ENCODE measurements at regions not wholly inside any gene's neighbourhood (a gene's known extent, or its start where the extent isn't known, plus 50 kb on each side); places are given as distances from the start of the nearest gene placed in this dataset.

DNA sequence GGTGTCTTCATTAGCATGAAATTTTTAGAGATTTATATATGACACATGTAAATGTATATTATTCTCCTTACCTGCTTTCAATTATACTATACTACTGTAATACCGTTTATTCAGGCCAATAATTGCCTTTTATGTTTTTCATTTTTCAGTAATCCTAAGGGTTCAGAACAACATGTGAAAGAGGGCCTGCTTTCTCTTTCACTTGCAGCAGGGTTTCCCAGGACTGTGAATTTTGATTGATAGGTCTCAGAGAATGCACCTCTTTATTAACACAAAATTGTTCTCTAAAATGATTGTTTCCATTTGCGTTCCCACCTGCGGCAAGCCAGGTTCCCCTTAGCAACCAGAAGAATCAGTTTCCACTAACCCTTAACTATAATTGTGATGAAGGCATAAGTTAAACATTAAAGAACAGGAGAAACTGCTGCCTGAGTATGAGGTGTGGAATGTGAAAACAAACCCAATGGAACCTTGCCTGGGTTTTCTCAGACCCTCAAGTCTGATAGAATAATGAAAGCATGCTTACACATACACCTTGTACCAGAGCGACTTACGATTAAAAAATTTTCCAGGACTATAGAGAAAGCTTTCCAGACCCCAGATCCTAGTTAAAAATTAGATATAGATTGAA is 1591.2 kb upstream of the LRRTM1 start:
- TF ChIP-seq EP300 (IDR thresholded peaks at IDR 0.05) (no peak), POLR2A (IDR thresholded peaks at IDR 0.05) (no peak)
- TF ChIP-seq, protein P1, sequence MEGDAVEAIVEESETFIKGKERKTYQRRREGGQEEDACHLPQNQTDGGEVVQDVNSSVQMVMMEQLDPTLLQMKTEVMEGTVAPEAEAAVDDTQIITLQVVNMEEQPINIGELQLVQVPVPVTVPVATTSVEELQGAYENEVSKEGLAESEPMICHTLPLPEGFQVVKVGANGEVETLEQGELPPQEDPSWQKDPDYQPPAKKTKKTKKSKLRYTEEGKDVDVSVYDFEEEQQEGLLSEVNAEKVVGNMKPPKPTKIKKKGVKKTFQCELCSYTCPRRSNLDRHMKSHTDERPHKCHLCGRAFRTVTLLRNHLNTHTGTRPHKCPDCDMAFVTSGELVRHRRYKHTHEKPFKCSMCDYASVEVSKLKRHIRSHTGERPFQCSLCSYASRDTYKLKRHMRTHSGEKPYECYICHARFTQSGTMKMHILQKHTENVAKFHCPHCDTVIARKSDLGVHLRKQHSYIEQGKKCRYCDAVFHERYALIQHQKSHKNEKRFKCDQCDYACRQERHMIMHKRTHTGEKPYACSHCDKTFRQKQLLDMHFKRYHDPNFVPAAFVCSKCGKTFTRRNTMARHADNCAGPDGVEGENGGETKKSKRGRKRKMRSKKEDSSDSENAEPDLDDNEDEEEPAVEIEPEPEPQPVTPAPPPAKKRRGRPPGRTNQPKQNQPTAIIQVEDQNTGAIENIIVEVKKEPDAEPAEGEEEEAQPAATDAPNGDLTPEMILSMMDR (IDR thresholded peaks at IDR 0.05), result no peak
- Histone ChIP-seq H3K4me3 (no peak overlapping the region), H3K27ac (no peak overlapping the region), H3K36me3 (no peaks in the 10 kb centered on the region), H3K4me1 (ENCODE audit: insufficient read depth) (no peaks in the 10 kb centered on the region), H3K27me3 (no peaks in the 10 kb centered on the region), H3K9me3 (no peaks in the 10 kb centered on the region)
- no peak for DNase-seq
- intact Hi-C loops (cut with DNase I), result no loop called here
- WGBS, 3 donors, result 51 to 67% (median 54%) methylated on average over 5 of the region's 5 CpGs

DNA sequence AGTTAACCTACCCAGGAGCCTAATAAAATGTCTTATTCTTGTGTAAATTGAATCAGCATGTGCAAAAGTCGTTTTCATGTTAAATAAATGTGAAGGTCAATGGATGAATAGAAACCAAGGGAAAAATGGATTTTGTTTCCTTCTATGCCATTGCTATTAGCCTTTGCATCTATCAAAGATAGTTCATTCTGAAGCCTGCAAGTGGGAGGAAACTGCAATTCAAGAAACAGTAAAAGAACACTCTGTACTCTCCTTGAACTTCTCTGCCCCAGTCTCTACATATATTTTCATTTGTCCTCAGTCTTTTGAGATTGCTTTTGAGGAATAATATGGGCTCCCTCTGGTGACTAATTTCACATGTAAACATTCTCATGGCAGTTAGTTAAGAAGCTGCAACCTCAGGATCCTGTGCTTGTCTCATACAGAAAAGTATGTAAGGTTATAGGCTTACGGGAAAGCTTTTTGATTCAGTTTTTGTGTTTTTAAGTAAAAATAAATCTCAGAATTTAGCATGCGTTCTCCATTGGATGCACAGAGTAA is 1590.0 kb upstream of the LRRTM1 start:
- Histone ChIP-seq H3K4me3 (no peak overlapping the region), H3K27me3 (no peaks in the 10 kb centered on the region), H3K27ac (no peak overlapping the region), H3K36me3 (no peaks in the 10 kb centered on the region), H3K4me1 (ENCODE audit: insufficient read depth) (no peaks in the 10 kb centered on the region), H3K9me3 (no peaks in the 10 kb centered on the region)
- 15 to 25% (median 16%) methylated on average over 3 of the region's 3 CpGs for WGBS, 3 donors
- TF ChIP-seq EP300 (IDR thresholded peaks at IDR 0.05), result no peak
- TF ChIP-seq, protein P1 (IDR thresholded peaks at IDR 0.05), result no peak
- no peak for TF ChIP-seq POLR2A (IDR thresholded peaks at IDR 0.05)
- DNase-seq, result no peak
- intact Hi-C loops (cut with DNase I), result no loop called here

DNA sequence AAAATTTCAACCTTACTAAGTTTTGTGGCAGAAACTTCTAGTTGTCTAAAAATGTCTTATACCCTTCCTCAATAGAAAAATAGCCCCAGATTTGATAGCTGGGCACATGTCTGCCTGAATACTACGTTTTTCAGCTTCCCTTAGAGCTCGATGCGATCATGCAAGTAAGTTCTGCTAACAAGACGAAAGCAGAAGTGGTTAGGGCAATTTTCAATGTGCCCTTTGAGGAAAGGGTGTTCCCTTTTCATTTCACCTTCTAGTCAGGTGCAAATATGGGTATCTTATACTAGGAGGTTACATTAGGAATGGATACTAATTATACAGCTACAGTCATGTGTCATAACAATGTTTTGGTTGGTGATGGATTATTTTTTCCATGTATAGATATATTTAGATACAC is 1572.1 kb upstream of the LRRTM1 start:
- TF ChIP-seq POLR2A (IDR thresholded peaks at IDR 0.05) (no peak), EP300 (IDR thresholded peaks at IDR 0.05) (no peak)
- TF ChIP-seq, protein P1 (IDR thresholded peaks at IDR 0.05), result no peak
- DNase-seq, result no peak
- no peaks in the 10 kb centered on the region for H3K27me3 ChIP-seq
- H3K36me3 ChIP-seq, result no peaks in the 10 kb centered on the region
- no peaks in the 10 kb centered on the region for H3K4me1 ChIP-seq (ENCODE audit: insufficient read depth)
- H3K27ac ChIP-seq, result no peak overlapping the region
- H3K9me3 ChIP-seq, result no peaks in the 10 kb centered on the region
- H3K4me3 ChIP-seq, result no peak overlapping the region
- intact Hi-C loops (cut with DNase I), result no loop called here
- WGBS, 3 donors, result 72 to 80% (median 74%) methylated on average over 4 of the region's 4 CpGs

DNA sequence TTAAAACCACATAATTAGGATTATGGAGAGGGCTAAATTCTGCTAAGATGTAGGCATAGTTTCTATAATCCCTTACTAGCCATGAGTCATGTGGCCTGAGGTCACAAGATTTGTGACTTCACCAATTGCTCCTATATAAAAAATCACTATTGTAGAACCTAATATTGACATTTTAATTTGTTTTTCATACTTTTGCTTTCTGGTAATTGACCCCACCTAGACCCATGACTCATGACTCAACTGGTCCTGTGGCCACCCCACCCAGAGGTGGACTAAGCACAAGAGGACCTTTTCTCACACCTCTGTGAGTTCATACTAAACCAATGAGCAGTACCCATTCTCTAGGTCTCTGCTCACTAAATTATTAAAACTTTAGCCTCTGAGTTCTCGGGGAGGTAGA is 1567.5 kb upstream of the LRRTM1 start:
- Histone ChIP-seq H3K4me3 (no peak overlapping the region), H3K36me3 (no peaks in the 10 kb centered on the region), H3K27ac (no peak overlapping the region), H3K27me3 (no peaks in the 10 kb centered on the region), H3K9me3 (no peaks in the 10 kb centered on the region), H3K4me1 (ENCODE audit: insufficient read depth) (no peaks in the 10 kb centered on the region)
- no peak for TF ChIP-seq EP300 (IDR thresholded peaks at IDR 0.05)
- TF ChIP-seq, protein P1 (IDR thresholded peaks at IDR 0.05), result no peak
- TF ChIP-seq POLR2A (IDR thresholded peaks at IDR 0.05), result no peak
- intact Hi-C loops (cut with DNase I), result no loop called here
- 83 to 90% (median 83%) methylated on average over 1 of the region's 1 CpG for WGBS, 3 donors
- DNase-seq, result no peak

Data from ovary (tissue), 7 donors.